ENCODE measurements at regions not wholly inside any gene's neighbourhood (a gene's known extent, or its start where the extent isn't known, plus 50 kb on each side); places are given as distances from the start of the nearest gene placed in this dataset.

DNA sequence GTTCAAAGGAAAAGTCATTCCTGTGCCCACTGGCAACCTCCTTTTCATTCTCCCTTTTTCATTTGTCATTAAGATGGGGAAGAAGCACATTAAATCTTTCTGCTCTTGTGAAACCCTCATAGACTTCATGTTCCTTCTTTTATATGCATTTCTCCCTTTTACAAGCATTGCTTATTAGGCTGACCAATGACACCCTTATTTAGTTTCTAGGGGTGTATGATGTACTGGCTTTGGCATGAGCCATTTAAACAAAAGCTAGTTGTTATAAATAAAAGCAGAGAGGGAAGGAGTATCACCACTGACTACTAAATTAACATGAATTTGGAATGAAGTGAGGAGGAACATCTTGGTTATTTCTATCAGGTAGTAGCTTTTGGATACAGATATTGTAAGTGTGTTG lies 68.2 kb upstream of the PCDH9 start (continued):
- TF ChIP-seq RBM25 (IDR thresholded peaks at IDR 0.05; ENCODE audit: low read depth, low read length, severe bottlenecking) (no peak), SRF (CRISPR knock-in tag; IDR thresholded peaks at IDR 0.05) (no peak), ZNF133 (CRISPR knock-in tag; IDR thresholded peaks at IDR 0.05) (no peak)

DNA sequence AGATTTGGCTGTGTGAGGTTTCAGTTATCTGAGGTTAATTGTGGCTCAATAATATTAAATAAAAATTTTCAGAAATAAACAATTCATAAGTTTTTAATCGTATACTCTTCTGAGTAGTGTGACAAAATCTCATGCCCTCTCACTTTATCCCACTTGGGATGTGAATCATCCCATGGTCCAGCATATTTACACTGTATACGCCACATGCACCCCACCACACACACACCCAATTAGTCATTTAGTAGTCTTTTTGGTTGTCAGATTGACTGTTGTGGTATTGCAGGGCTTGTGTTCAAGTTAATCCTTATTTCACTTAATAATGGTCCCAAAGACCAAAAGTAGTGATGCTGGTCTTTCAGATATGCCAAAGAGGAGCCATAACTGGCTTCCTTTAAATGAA lies 66.4 kb upstream of the PCDH9 start:
- intact Hi-C loops (cut with micrococcal nuclease) = no loop called here
- no peak for ATAC-seq
- TF ChIP-seq, protein P1, sequence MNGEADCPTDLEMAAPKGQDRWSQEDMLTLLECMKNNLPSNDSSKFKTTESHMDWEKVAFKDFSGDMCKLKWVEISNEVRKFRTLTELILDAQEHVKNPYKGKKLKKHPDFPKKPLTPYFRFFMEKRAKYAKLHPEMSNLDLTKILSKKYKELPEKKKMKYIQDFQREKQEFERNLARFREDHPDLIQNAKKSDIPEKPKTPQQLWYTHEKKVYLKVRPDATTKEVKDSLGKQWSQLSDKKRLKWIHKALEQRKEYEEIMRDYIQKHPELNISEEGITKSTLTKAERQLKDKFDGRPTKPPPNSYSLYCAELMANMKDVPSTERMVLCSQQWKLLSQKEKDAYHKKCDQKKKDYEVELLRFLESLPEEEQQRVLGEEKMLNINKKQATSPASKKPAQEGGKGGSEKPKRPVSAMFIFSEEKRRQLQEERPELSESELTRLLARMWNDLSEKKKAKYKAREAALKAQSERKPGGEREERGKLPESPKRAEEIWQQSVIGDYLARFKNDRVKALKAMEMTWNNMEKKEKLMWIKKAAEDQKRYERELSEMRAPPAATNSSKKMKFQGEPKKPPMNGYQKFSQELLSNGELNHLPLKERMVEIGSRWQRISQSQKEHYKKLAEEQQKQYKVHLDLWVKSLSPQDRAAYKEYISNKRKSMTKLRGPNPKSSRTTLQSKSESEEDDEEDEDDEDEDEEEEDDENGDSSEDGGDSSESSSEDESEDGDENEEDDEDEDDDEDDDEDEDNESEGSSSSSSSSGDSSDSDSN (IDR thresholded peaks at IDR 0.05; ENCODE audit: borderline replicate concordance in 1 of 2, low read depth in 2 of 2, low read length in 2 of 2) = no peak
- TF ChIP-seq, protein P2, sequence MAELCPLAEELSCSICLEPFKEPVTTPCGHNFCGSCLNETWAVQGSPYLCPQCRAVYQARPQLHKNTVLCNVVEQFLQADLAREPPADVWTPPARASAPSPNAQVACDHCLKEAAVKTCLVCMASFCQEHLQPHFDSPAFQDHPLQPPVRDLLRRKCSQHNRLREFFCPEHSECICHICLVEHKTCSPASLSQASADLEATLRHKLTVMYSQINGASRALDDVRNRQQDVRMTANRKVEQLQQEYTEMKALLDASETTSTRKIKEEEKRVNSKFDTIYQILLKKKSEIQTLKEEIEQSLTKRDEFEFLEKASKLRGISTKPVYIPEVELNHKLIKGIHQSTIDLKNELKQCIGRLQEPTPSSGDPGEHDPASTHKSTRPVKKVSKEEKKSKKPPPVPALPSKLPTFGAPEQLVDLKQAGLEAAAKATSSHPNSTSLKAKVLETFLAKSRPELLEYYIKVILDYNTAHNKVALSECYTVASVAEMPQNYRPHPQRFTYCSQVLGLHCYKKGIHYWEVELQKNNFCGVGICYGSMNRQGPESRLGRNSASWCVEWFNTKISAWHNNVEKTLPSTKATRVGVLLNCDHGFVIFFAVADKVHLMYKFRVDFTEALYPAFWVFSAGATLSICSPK (IDR thresholded peaks at IDR 0.05; ENCODE audit: borderline replicate concordance) = no peak
- TF ChIP-seq NR2F6 (CRISPR knock-in tag; IDR thresholded peaks at IDR 0.05) (no peak), ZNF311 (CRISPR knock-in tag; IDR thresholded peaks at IDR 0.05) (no peak), THRAP3 (IDR thresholded peaks at IDR 0.05; ENCODE audit: borderline replicate concordance) (no peak), KDM4B (IDR thresholded peaks at IDR 0.05; ENCODE audit: borderline replicate concordance in 2 of 2, low read depth in 1 of 2) (no peak), GABPB2 (CRISPR knock-in tag; conservative IDR thresholded peaks at IDR 0.05) (no peak), SMARCA5 (IDR thresholded peaks at IDR 0.05) (no peak), CBX1 (IDR thresholded peaks at IDR 0.05; ENCODE audit: low read depth) (no peak)
- H3K36me3 ChIP-seq (ENCODE audit: control insufficient read depth, insufficient read depth, low read length) = no peaks in the 10 kb centered on the region
- 12% methylated on average over 2 of the region's 2 CpGs for WGBS (ENCODE audit: insufficient coverage, low coverage, missing lambda C conversion rate)
- DNase-seq (ENCODE audit: extremely low read depth in 1 of 4, low spot score in 3 of 4) = no peak
- no peaks in the 10 kb centered on the region for H4K20me1 ChIP-seq (replicated peaks; ENCODE audit: control insufficient read depth, insufficient read depth, low read length)
- no peak overlapping the region for H3K4me2 ChIP-seq (ENCODE audit: insufficient read depth, low read length)
- ChIA-PET POLR2A (no interaction called here), CTCF (ENCODE audit: low intra/inter-chr PET ratio) (no interaction called here)
- H3K9ac ChIP-seq (ENCODE audit: insufficient read depth in 1 of 2, low read depth in 2 of 2, low read length in 2 of 2) = no peak overlapping the region
- no peaks in the 10 kb centered on the region for H3K79me2 ChIP-seq (ENCODE audit: control insufficient read depth, insufficient read depth, low read length)
- H3K4me3 ChIP-seq = no peak overlapping the region
- H3K27me3 ChIP-seq (ENCODE audit: control insufficient read depth in 2 of 2, insufficient read depth in 2 of 2, low read length in 2 of 2) = no peaks in the 10 kb centered on the region
- H3K4me1 ChIP-seq (replicated peaks in 1 of 2; ENCODE audit: control insufficient read depth in 2 of 2, insufficient read depth in 2 of 2, low read length in 2 of 2) = no peaks in the 10 kb centered on the region
- no peak overlapping the region for H3K27ac ChIP-seq (ENCODE audit: extremely low read depth, low read depth, low read length)
- no peaks in the 10 kb centered on the region for H3K9me1 ChIP-seq (ENCODE audit: control insufficient read depth, insufficient read depth, low read length)
- no peak for FAIRE-seq
- BruUV-seq (replicated peaks) = no TSS peak
- in situ Hi-C loops (cut with MboI) = no loop called here
- H2AFZ ChIP-seq (ENCODE audit: low read depth, low read length) = no peak overlapping the region
- H3K9me3 ChIP-seq (replicated peaks; ENCODE audit: control insufficient read depth, insufficient read depth, low read depth, low read length) = no peaks in the 10 kb centered on the region

Data from K562 (cell line).